GM23338 (cell line): ENCODE measurements at regions not wholly inside any gene's neighbourhood (a gene's known extent, or its start where the extent isn't known, plus 50 kb on each side); places are given as distances from the start of the nearest gene placed in this dataset.

Experiments
- CREB1 ChIP-seq: fragments of 250-450 bp; sonication (Bioruptor Pico); IDR thresholded peaks from 2 replicates; pipeline ENCODE4 v1.5.0; 2020; ENCODE audit warnings: low read depth, mild to moderate bottlenecking, moderate library complexity
- EZH2 ChIP-seq: fragments of 200-600 bp; sonication (generic); IDR thresholded peaks from one replicate; pipeline ENCODE4 v1.8.0; 2017; ENCODE audit warnings: antibody characterized with exemption, mild to moderate bottlenecking, low read depth; ENCODE audit not compliant: unreplicated experiment
- EZH2phosphoT487 ChIP-seq: fragments of 200-600 bp; sonication (generic); IDR thresholded peaks from one replicate; pipeline ENCODE4 v1.8.1; 2018; ENCODE audit warnings: antibody characterized with exemption; ENCODE audit not compliant: unreplicated experiment
- JUNB ChIP-seq: IDR thresholded peaks from one replicate; pipeline ENCODE4 v1.6.1; 2016; ENCODE audit warnings: antibody characterized with exemption; ENCODE audit not compliant: unreplicated experiment
- NANOG ChIP-seq: IDR thresholded peaks from 2 replicates; pipeline ENCODE4 v1.6.1; 2016; ENCODE audit warnings: antibody characterized with exemption, borderline replicate concordance
- POLR2AphosphoS5 ChIP-seq: IDR thresholded peaks from 2 replicates; pipeline ENCODE4 v1.6.1; 2016; ENCODE audit warnings: antibody characterized with exemption, low read depth
- ZNF114 ChIP-seq: fragments of 250-450 bp; sonication (Bioruptor Pico); IDR thresholded peaks from 2 replicates; pipeline ENCODE4 v1.5.0; 2020; ENCODE audit warnings: mild to moderate bottlenecking, moderate library complexity
- ZNF331 ChIP-seq: fragments of 250-450 bp; sonication (Bioruptor Pico); IDR thresholded peaks from 2 replicates; pipeline ENCODE4 v1.5.0; 2020; ENCODE audit warnings: low read depth, mild to moderate bottlenecking, moderate library complexity
- TF ChIP-seq, protein P1 (sequence below), 2 experiments: fragments of 200-600 bp in 1 of 2; sonication (generic) in 1 of 2; conservative IDR thresholded peaks; 2 replicates each; pipeline versions ENCODE4 v1.5.1 to v1.6.1; 2016 to 2017; ENCODE audit warnings: antibody characterized with exemption in 2 of 2, low read depth in 2 of 2, mild to moderate bottlenecking in 2 of 2, moderate library complexity in 1 of 2
- TF ChIP-seq, protein P2 (sequence below): IDR thresholded peaks from one replicate; pipeline ENCODE4 v1.6.1; 2018; ENCODE audit warnings: antibody characterized with exemption; ENCODE audit not compliant: unreplicated experiment

DNA sequence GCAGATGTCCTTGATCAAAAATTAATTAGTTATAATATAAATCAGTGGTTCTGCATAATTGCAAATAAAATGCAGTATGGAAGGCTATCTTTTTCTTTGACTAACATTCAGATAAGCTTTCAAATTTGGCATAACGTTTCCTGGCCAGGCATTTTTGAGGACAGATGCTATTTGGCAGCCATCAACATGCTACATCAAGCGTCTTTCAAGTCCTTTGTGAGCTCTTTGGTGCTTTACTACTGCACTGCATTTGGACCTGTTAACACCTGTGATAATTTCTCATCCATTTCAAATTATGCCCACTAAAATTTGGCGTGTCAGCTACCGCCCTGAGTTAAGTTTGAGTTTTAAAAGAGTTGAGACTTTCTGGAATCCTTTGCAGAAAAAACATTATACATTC, 545.7 kb downstream of the STK39 start:
- no peak for TF ChIP-seq POLR2AphosphoS5
- TF ChIP-seq, protein P1, sequence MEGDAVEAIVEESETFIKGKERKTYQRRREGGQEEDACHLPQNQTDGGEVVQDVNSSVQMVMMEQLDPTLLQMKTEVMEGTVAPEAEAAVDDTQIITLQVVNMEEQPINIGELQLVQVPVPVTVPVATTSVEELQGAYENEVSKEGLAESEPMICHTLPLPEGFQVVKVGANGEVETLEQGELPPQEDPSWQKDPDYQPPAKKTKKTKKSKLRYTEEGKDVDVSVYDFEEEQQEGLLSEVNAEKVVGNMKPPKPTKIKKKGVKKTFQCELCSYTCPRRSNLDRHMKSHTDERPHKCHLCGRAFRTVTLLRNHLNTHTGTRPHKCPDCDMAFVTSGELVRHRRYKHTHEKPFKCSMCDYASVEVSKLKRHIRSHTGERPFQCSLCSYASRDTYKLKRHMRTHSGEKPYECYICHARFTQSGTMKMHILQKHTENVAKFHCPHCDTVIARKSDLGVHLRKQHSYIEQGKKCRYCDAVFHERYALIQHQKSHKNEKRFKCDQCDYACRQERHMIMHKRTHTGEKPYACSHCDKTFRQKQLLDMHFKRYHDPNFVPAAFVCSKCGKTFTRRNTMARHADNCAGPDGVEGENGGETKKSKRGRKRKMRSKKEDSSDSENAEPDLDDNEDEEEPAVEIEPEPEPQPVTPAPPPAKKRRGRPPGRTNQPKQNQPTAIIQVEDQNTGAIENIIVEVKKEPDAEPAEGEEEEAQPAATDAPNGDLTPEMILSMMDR (conservative IDR thresholded peaks at IDR 0.05; ENCODE audit: low read depth in 2 of 2) = no peak
- TF ChIP-seq, protein P2, sequence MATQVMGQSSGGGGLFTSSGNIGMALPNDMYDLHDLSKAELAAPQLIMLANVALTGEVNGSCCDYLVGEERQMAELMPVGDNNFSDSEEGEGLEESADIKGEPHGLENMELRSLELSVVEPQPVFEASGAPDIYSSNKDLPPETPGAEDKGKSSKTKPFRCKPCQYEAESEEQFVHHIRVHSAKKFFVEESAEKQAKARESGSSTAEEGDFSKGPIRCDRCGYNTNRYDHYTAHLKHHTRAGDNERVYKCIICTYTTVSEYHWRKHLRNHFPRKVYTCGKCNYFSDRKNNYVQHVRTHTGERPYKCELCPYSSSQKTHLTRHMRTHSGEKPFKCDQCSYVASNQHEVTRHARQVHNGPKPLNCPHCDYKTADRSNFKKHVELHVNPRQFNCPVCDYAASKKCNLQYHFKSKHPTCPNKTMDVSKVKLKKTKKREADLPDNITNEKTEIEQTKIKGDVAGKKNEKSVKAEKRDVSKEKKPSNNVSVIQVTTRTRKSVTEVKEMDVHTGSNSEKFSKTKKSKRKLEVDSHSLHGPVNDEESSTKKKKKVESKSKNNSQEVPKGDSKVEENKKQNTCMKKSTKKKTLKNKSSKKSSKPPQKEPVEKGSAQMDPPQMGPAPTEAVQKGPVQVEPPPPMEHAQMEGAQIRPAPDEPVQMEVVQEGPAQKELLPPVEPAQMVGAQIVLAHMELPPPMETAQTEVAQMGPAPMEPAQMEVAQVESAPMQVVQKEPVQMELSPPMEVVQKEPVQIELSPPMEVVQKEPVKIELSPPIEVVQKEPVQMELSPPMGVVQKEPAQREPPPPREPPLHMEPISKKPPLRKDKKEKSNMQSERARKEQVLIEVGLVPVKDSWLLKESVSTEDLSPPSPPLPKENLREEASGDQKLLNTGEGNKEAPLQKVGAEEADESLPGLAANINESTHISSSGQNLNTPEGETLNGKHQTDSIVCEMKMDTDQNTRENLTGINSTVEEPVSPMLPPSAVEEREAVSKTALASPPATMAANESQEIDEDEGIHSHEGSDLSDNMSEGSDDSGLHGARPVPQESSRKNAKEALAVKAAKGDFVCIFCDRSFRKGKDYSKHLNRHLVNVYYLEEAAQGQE = no peak
- TF ChIP-seq CREB1 (CRISPR knock-in tag) = no peak
- TF ChIP-seq EZH2phosphoT487 = no peak
- TF ChIP-seq EZH2 = no peak
- no peak for TF ChIP-seq ZNF331
- TF ChIP-seq JUNB = no peak
- no peak for TF ChIP-seq NANOG
- TF ChIP-seq ZNF114 = no peak
